ENCODE measurements at regions not wholly inside any gene's neighbourhood (a gene's known extent, or its start where the extent isn't known, plus 50 kb on each side); places are given as distances from the start of the nearest gene placed in this dataset.

- no peak for DNase-seq (ENCODE audit: low read depth in 4 of 4, low spot score in 2 of 4)
These were observed 71.3 kb upstream of the LDB2 start for GRCh38 chr4:16969696-16970135.

- DNase-seq (ENCODE audit: low read depth in 4 of 4, low spot score in 2 of 4), result no peak
These were observed 69.3 kb upstream of the LDB2 start for GRCh38 chr4:16967722-16968121.

GRCh38 chr4:16959305-16959704 lies 60.9 kb upstream of the LDB2 start:
- no peak for DNase-seq (ENCODE audit: low read depth in 4 of 4, low spot score in 2 of 4)

- no peak for DNase-seq (ENCODE audit: low read depth in 4 of 4, low spot score in 2 of 4)
These were observed 54.6 kb upstream of the LDB2 start for GRCh38 chr4:16952896-16953630.

- no peak for DNase-seq (ENCODE audit: low read depth in 4 of 4, low spot score in 2 of 4)
These were observed 54.0 kb upstream of the LDB2 start for GRCh38 chr4:16952462-16952871.

Measured in left renal cortex interstitium (tissue), 4 donors.